Mesothelial cell of epicardium (in vitro differentiated cells): ENCODE measurements at regions not wholly inside any gene's neighbourhood (a gene's known extent, or its start where the extent isn't known, plus 50 kb on each side); places are given as distances from the start of the nearest gene placed in this dataset.

Source experiments
- DNase-seq, 2 experiments: peaks; one replicate each; pipeline ENCODE4 v3.0.0; 2021; ENCODE audit warnings: low spot score in 2 of 2; ENCODE audit not compliant: unreplicated experiment in 2 of 2
- H3K27ac Mint-ChIP-seq: 2 replicates; pipeline ENCODE4 v1.8.0; 2021; ENCODE audit warnings: mixed read lengths
- H3K27me3 Mint-ChIP-seq: 2 replicates; pipeline ENCODE4 v1.8.0; 2021; ENCODE audit warnings: low read depth, mixed read lengths
- H3K36me3 Mint-ChIP-seq: 2 replicates; pipeline ENCODE4 v1.8.0; 2021; ENCODE audit warnings: mixed read lengths
- H3K4me1 Mint-ChIP-seq: 2 replicates; pipeline ENCODE4 v1.8.0; 2021; ENCODE audit warnings: mixed read lengths
- H3K4me3 Mint-ChIP-seq: 2 replicates; pipeline ENCODE4 v1.8.0; 2021; ENCODE audit warnings: mild to moderate bottlenecking, moderate library complexity, mixed read lengths
- H3K9me3 Mint-ChIP-seq: 2 replicates; pipeline ENCODE4 v1.8.0; 2021; ENCODE audit warnings: mixed read lengths
- TF ChIP-seq, protein P1 (sequence below): fragments of 200-600 bp; sonication (generic); IDR thresholded peaks from one replicate; pipeline ENCODE4 v1.5.0; 2021; ENCODE audit warnings: antibody characterized with exemption; ENCODE audit not compliant: unreplicated experiment

DNA sequence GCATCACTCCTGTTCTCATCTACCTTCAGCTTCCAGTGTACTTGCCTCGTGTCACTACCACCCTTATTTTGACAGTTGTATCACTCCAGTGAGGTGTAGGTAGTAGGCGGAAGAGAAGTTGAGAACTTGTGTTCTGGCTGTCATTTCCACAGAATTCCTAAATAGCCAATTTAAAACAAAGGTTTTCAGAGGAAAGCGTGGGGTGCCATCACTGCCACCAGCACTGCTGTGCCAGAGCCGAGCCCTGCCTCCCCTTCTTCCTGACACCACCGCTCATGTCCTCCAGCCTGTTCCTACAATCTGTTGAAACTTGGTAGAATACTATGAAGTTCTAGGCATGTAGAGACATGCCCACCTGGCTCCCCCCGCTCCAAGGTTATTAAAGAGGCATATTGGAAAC is 215.8 kb downstream of the TANC2 start:
- Mint-ChIP-seq H3K27ac (no peak overlapping the region), H3K4me3 (no peak overlapping the region), H3K27me3 (no peaks in the 10 kb centered on the region), H3K9me3 (peaks cover 11% of the 10 kb centered on the region), H3K36me3 (peaks cover 15% of the 10 kb centered on the region), H3K4me1 (peaks cover 11% of the 10 kb centered on the region)
- TF ChIP-seq, protein P1, sequence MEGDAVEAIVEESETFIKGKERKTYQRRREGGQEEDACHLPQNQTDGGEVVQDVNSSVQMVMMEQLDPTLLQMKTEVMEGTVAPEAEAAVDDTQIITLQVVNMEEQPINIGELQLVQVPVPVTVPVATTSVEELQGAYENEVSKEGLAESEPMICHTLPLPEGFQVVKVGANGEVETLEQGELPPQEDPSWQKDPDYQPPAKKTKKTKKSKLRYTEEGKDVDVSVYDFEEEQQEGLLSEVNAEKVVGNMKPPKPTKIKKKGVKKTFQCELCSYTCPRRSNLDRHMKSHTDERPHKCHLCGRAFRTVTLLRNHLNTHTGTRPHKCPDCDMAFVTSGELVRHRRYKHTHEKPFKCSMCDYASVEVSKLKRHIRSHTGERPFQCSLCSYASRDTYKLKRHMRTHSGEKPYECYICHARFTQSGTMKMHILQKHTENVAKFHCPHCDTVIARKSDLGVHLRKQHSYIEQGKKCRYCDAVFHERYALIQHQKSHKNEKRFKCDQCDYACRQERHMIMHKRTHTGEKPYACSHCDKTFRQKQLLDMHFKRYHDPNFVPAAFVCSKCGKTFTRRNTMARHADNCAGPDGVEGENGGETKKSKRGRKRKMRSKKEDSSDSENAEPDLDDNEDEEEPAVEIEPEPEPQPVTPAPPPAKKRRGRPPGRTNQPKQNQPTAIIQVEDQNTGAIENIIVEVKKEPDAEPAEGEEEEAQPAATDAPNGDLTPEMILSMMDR: no peak
- no peak for DNase-seq

DNA sequence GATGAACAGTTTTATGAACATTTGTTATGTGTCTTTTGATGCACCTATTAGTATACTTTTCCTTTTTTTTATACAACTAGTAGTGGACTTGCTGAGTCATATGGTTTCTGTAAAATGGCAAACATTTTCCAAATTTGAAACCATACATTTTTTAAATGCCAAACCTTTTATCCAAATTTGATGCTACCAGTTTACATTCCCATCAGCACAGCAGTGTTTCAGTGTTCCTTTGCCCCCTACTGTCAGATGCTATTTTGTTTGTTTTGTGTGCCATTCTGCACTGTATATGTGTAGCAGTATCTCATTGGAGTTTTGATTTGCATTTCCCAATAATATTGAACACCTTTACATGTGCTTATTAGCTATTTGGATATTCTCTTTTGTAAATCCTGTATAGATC is 219.4 kb downstream of the TANC2 start:
- no peak for DNase-seq
- Mint-ChIP-seq H3K27me3 (no peaks in the 10 kb centered on the region), H3K4me1 (no peaks in the 10 kb centered on the region), H3K4me3 (no peak overlapping the region), H3K36me3 (peaks cover 14% of the 10 kb centered on the region), H3K27ac (no peak overlapping the region), H3K9me3 (peaks cover 14% of the 10 kb centered on the region)
- TF ChIP-seq, protein P1: no peak

DNA sequence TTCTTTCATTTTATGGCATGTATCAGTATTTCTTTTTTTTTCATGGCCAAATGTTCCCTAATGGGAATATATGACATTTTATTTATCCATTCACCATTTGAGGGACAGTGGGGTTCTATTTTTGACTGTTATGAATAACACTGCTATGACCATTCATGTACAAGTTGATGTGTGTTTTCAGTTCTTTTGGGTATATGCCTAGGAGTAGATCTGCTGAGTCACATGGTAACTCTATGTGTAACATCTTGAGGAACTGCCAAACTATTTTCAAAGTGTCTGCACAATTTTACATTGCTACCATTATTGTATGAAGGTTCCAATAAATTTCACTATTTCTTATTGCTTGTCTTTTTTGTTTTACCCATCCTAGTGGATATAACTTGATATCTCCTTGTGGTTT is 223.0 kb downstream of the TANC2 start:
- peaks cover 3% of the 10 kb centered on the region for H3K9me3 Mint-ChIP-seq
- TF ChIP-seq, protein P1: no peak
- no peak for DNase-seq
- H3K27ac Mint-ChIP-seq: no peak overlapping the region
- H3K36me3 Mint-ChIP-seq: peaks cover 2% of the 10 kb centered on the region
- H3K27me3 Mint-ChIP-seq: no peaks in the 10 kb centered on the region
- H3K4me1 Mint-ChIP-seq: peaks cover 4% of the 10 kb centered on the region
- no peak overlapping the region for H3K4me3 Mint-ChIP-seq

DNA sequence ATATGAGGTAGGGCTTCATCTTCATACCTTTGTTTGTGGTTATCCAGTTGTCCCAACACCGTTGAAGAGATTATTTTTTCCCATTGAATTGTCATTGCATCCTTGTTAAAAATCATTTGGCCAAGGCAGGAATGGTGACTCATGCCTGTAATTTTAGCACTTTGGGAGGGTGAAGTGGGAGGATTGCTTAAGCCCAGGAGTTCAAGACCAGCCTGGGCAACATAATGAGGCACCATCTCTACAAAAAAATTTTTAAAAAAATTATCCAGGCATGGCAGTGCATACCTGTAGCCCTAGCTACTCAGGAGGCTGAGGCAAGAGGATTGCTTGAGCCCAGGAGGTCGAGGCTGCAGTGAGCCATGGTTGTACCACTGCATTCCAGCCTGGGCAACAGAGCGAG is 223.9 kb downstream of the TANC2 start:
- H3K4me3 Mint-ChIP-seq: no peak overlapping the region
- no peaks in the 10 kb centered on the region for H3K27me3 Mint-ChIP-seq
- peaks cover 3% of the 10 kb centered on the region for H3K9me3 Mint-ChIP-seq
- TF ChIP-seq, protein P1: no peak
- peaks cover 4% of the 10 kb centered on the region for H3K4me1 Mint-ChIP-seq
- DNase-seq: no peak
- peaks cover 2% of the 10 kb centered on the region for H3K36me3 Mint-ChIP-seq
- no peak overlapping the region for H3K27ac Mint-ChIP-seq

DNA sequence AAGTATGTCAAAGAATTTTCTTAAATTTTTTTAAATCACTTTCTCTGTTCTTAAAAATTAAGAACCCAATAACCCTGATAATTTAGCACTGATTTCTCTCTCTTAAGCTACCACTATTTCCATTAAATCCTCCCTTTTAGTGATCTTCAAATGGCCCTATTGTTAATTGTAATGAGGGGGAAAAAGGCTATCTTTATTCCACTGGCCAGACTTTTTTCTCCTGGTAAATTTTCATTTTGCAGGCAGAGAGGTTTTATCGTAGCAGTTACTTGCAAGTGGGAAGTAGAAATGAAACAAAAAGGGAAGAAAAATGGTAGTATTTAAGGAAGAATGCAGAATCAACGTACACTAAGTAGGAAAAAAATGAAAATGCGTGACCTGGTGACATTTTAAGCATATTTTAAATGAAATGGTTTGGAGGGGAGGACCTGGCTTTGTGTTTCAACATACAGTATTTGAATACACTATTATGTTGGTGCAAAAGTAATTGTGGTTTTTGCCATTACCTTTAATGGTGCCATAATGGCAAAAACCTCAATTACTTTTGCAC is 224.9 kb downstream of the TANC2 start:
- DNase-seq: no peak
- Mint-ChIP-seq H3K27me3 (no peaks in the 10 kb centered on the region), H3K9me3 (peaks cover 3% of the 10 kb centered on the region), H3K4me1 (peaks cover 4% of the 10 kb centered on the region), H3K27ac (no peak overlapping the region), H3K36me3 (peaks cover 8% of the 10 kb centered on the region), H3K4me3 (no peak overlapping the region)
- TF ChIP-seq, protein P1: no peak

DNA sequence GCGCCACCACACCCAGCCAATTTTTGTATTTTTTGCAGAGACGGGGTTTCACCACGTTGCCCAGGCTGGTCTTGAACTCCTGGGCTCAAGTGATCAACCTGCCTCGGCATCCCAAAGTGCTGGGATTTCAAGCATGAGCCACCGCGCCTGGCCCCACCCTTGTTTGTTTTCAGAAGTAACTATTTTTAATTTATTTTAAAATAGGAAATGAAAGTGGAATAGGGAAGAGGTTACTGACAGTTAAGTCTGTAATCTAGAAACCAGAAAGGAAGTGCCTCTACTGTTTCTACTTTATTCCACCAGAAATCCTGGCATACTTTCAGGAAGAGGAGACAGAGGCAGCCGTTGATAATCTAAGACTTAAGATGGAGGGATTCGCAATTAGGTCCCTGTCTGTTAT is 225.6 kb downstream of the TANC2 start:
- DNase-seq: no peak
- Mint-ChIP-seq H3K4me1 (peaks cover 4% of the 10 kb centered on the region), H3K4me3 (no peak overlapping the region), H3K36me3 (peaks cover 8% of the 10 kb centered on the region), H3K27me3 (no peaks in the 10 kb centered on the region), H3K9me3 (peaks cover 3% of the 10 kb centered on the region), H3K27ac (no peak overlapping the region)
- TF ChIP-seq, protein P1: no peak
